ENCODE measurements at regions not wholly inside any gene's neighbourhood (a gene's known extent, or its start where the extent isn't known, plus 50 kb on each side); places are given as distances from the start of the nearest gene placed in this dataset.
A peak's percentile ranks its signal among the peaks of the same experiment; 100 is the strongest.

GRCh38 chr15:60093273-60094067 is 89.4 kb downstream of the FOXB1 start:
- no peaks in the 10 kb centered on the region for H3K36me3 ChIP-seq
- peaks cover 0 to 5% (median 0%) of the 10 kb centered on the region in 4 donors for H3K27me3 ChIP-seq
- no peak overlapping the region for H3K4me3 ChIP-seq
- intact Hi-C loops (cut with DNase I): no loop called here
- FAIRE-seq: no peak
- no peaks in the 10 kb centered on the region for H3K9me3 ChIP-seq
- no peak overlapping the region for H3K27ac ChIP-seq
- peaks cover 0 to 7% (median 0%) of the 10 kb centered on the region in 3 donors for H3K4me1 ChIP-seq
- no peak for TF ChIP-seq CTCF (IDR thresholded peaks at IDR 0.05)
- 8 to 10% methylated on average over 4 of the region's 4 CpGs for WGBS, 2 donors
- DNase-seq: peak in 4 of 6 donors; percentile 22 to 56 (median 38)
- ATAC-seq: peak; percentile 81 to 96 (median 88)

DNA sequence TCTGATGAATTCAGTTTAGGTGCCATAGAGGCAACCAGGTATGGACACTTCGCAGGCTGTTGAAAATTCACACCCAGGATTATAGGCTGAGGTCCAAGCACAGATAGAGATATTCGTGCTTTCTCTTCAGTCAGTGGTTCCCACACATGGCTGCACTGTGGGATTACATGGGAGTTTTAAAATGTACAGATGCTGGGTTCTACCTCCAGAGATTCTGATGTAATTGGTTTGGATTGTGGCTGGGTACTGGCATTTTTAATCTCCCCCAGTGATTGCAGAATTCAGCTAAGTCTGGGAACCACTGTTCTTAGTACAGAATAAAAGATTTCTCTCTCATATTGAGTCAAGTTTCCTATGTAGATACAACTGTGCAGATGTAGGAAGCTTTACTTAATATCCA is 91.6 kb downstream of the FOXB1 start:
- Histone ChIP-seq H3K9me3 (no peaks in the 10 kb centered on the region), H3K4me3 (no peak overlapping the region), H3K27ac (no peak overlapping the region), H3K36me3 (no peaks in the 10 kb centered on the region), H3K27me3 (peaks cover 0 to 5% (median 0%) of the 10 kb centered on the region in 4 donors), H3K4me1 (peaks cover 0 to 7% (median 0%) of the 10 kb centered on the region in 3 donors)
- WGBS, 2 donors: 83 to 96% methylated on average over 2 of the region's 2 CpGs
- FAIRE-seq (no peak), ATAC-seq (no peak), DNase-seq (no peak)
- intact Hi-C loops (cut with DNase I): no loop called here
- no peak for TF ChIP-seq CTCF (IDR thresholded peaks at IDR 0.05)

DNA sequence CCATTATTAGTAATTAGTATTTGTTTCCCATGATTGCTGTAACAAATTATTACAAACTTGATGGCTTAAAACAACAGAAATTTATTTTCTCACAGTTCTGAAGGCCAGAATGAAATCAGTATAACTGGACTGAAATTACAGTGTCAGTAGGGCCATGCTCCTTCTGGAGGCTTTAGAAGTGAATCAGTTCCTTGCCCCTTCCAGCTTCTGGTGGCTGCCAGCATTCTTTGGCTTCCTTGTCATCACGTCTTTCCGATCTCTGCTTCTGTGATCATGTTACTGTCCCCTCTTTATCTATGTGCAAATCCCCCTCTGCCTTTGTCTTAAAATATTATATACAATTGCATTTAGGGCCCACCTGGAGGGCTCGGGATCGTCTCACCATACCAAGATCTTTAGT is 92.0 kb downstream of the FOXB1 start:
- Histone ChIP-seq H3K4me3 (no peak overlapping the region), H3K27me3 (peaks cover 0 to 5% (median 0%) of the 10 kb centered on the region in 4 donors), H3K9me3 (no peaks in the 10 kb centered on the region), H3K36me3 (no peaks in the 10 kb centered on the region), H3K27ac (no peak overlapping the region), H3K4me1 (peaks cover 0 to 7% (median 0%) of the 10 kb centered on the region in 3 donors)
- ATAC-seq: no peak
- intact Hi-C loops (cut with DNase I): no loop called here
- no peak for TF ChIP-seq CTCF (IDR thresholded peaks at IDR 0.05)
- no peak for FAIRE-seq
- 78 to 90% methylated on average over 4 of the region's 4 CpGs for WGBS, 2 donors
- no peak for DNase-seq

DNA sequence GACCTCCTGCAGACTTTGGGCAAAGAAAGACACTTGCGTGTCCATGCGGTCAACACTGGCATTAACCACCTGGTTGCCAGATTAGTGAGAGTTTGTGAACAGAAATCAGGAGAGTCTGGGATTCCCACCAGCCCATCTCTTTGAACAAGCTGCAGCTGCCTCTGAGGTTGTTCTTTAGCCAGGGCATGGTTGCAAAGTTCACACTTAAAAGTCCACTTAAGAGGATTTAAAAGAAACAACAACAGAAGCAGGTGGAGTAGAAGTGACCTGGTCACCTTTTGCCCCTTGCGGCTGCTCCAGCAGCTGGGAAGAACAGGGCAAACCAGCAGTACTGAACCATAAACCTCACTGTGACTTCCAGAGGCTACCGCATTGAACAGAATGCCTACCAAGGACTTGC is 97.3 kb downstream of the FOXB1 start:
- WGBS, 2 donors: 51 to 57% methylated on average over 4 of the region's 4 CpGs
- intact Hi-C loops (cut with DNase I): no loop called here
- Histone ChIP-seq H3K27me3 (peaks cover 0 to 6% (median 2%) of the 10 kb centered on the region in 4 donors), H3K9me3 (no peaks in the 10 kb centered on the region), H3K4me3 (no peak overlapping the region), H3K27ac (no peak overlapping the region), H3K36me3 (no peaks in the 10 kb centered on the region), H3K4me1 (no peaks in the 10 kb centered on the region)
- ATAC-seq (no peak), DNase-seq (no peak), FAIRE-seq (no peak)
- no peak for TF ChIP-seq CTCF (IDR thresholded peaks at IDR 0.05)

GRCh38 chr15:60102748-60103147 is 98.6 kb downstream of the FOXB1 start:
- no peak overlapping the region for H3K27ac ChIP-seq
- intact Hi-C loops (cut with DNase I): no loop called here
- peaks cover 0 to 6% (median 0%) of the 10 kb centered on the region in 4 donors for H3K27me3 ChIP-seq
- no peak for ATAC-seq
- no peaks in the 10 kb centered on the region for H3K4me1 ChIP-seq
- no peak for DNase-seq
- FAIRE-seq: no peak
- H3K4me3 ChIP-seq: no peak overlapping the region
- H3K36me3 ChIP-seq: no peaks in the 10 kb centered on the region
- no peak for TF ChIP-seq CTCF (IDR thresholded peaks at IDR 0.05)
- H3K9me3 ChIP-seq: no peaks in the 10 kb centered on the region
